Astrocyte of the spinal cord (primary cell): ENCODE measurements at regions not wholly inside any gene's neighbourhood (a gene's known extent, or its start where the extent isn't known, plus 50 kb on each side); places are given as distances from the start of the nearest gene placed in this dataset.

Source experiments
- DNase-seq: peaks from one replicate; pipeline ENCODE4 v3.0.0; 2011; ENCODE audit warnings: low read depth, low spot score
- H3K4me3 ChIP-seq: 2 replicates; pipeline ENCODE4 v1.5.1; 2011; ENCODE audit warnings: low read depth, mild to moderate bottlenecking, low read length, moderate library complexity
- CTCF ChIP-seq: IDR thresholded peaks from 2 replicates; pipeline ENCODE4 v1.5.1; 2012; ENCODE audit warnings: low read depth, mild to moderate bottlenecking, low read length, inconsistent platforms
- in situ Hi-C: cut with HindIII; loops from 2 replicates; pipeline ENCODE4 v1.10.0; 2017; ENCODE audit warnings: low sequenced_read_pairs

- in situ Hi-C loops, result no loop called here
- no peak overlapping the region for H3K4me3 ChIP-seq
- no peak for DNase-seq
- no peak for TF ChIP-seq CTCF
Measured at GRCh38 chr9:86641970-86642369, 287.8 kb upstream of the TUT7 start.

GRCh38 chr9:86639899-86640379, 285.7 kb upstream of the TUT7 start:
- DNase-seq, result no peak
- no peak for TF ChIP-seq CTCF
- no peak overlapping the region for H3K4me3 ChIP-seq
- in situ Hi-C loops, result no loop called here

GRCh38 chr9:86639287-86639686, 285.1 kb upstream of the TUT7 start:
- TF ChIP-seq CTCF, result no peak
- in situ Hi-C loops, result no loop called here
- no peak for DNase-seq
- H3K4me3 ChIP-seq, result no peak overlapping the region

GRCh38 chr9:86638109-86638508, 283.9 kb upstream of the TUT7 start:
- in situ Hi-C loops, result no loop called here
- no peak for TF ChIP-seq CTCF
- no peak overlapping the region for H3K4me3 ChIP-seq
- no peak for DNase-seq

- no peak overlapping the region for H3K4me3 ChIP-seq
- DNase-seq, result peak; percentile 66
- TF ChIP-seq CTCF, result peak; percentile 87
- in situ Hi-C loops, result no loop called here
Measured at GRCh38 chr9:86637515-86637914, 283.3 kb upstream of the TUT7 start.

GRCh38 chr9:86636519-86636918, 282.3 kb upstream of the TUT7 start:
- in situ Hi-C loops, result no loop called here
- no peak for DNase-seq
- no peak overlapping the region for H3K4me3 ChIP-seq
- no peak for TF ChIP-seq CTCF

GRCh38 chr9:86636038-86636437, 281.8 kb upstream of the TUT7 start:
- in situ Hi-C loops, result no loop called here
- TF ChIP-seq CTCF, result no peak
- no peak for DNase-seq
- no peak overlapping the region for H3K4me3 ChIP-seq
